Nephron progenitor cell (in vitro differentiated cells): ENCODE measurements at regions not wholly inside any gene's neighbourhood (a gene's known extent, or its start where the extent isn't known, plus 50 kb on each side); places are given as distances from the start of the nearest gene placed in this dataset.

Experiments used
- DNase-seq: peaks from one replicate; pipeline ENCODE4 v3.0.0; 2021
- H3K27ac Mint-ChIP-seq: 2 replicates; pipeline ENCODE4 v1.8.0; 2021; ENCODE audit warnings: mild to moderate bottlenecking, moderate library complexity, mixed read lengths
- H3K27me3 Mint-ChIP-seq: 2 replicates; pipeline ENCODE4 v1.8.0; 2021; ENCODE audit warnings: mild to moderate bottlenecking, low read depth, mixed read lengths; ENCODE audit not compliant: poor library complexity
- H3K36me3 Mint-ChIP-seq: 2 replicates; pipeline ENCODE4 v1.8.0; 2021; ENCODE audit warnings: low read depth, mixed read lengths
- H3K4me1 Mint-ChIP-seq: 2 replicates; pipeline ENCODE4 v1.8.0; 2021; ENCODE audit warnings: mixed read lengths
- H3K4me3 Mint-ChIP-seq: 2 replicates; pipeline ENCODE4 v1.8.0; 2021; ENCODE audit warnings: mild to moderate bottlenecking, moderate library complexity, mixed read lengths
- H3K9me3 Mint-ChIP-seq: 2 replicates; pipeline ENCODE4 v1.8.0; 2021; ENCODE audit warnings: mild to moderate bottlenecking, moderate library complexity, mixed read lengths
- CTCF ChIP-seq: fragments of 200-600 bp; sonication (generic); IDR thresholded peaks from 2 replicates; pipeline ENCODE4 v1.5.0; 2021; ENCODE audit warnings: antibody characterized with exemption

GRCh38 chrX:33465137-33465536 lies 253.8 kb upstream of the DMD start:
- H3K27me3 Mint-ChIP-seq = no peaks in the 10 kb centered on the region
- H3K27ac Mint-ChIP-seq = no peak overlapping the region
- H3K4me1 Mint-ChIP-seq = no peaks in the 10 kb centered on the region
- no peak for TF ChIP-seq CTCF
- no peak for DNase-seq
- H3K9me3 Mint-ChIP-seq = no peaks in the 10 kb centered on the region
- H3K36me3 Mint-ChIP-seq = no peaks in the 10 kb centered on the region
- no peak overlapping the region for H3K4me3 Mint-ChIP-seq

GRCh38 chrX:33457102-33457501 lies 245.8 kb upstream of the DMD start:
- Mint-ChIP-seq H3K27me3 (no peaks in the 10 kb centered on the region), H3K9me3 (no peaks in the 10 kb centered on the region), H3K36me3 (no peaks in the 10 kb centered on the region), H3K27ac (no peak overlapping the region), H3K4me3 (no peak overlapping the region), H3K4me1 (no peaks in the 10 kb centered on the region)
- no peak for DNase-seq
- TF ChIP-seq CTCF = no peak

GRCh38 chrX:33447285-33447684 lies 235.9 kb upstream of the DMD start:
- Mint-ChIP-seq H3K4me1 (no peaks in the 10 kb centered on the region), H3K4me3 (no peak overlapping the region), H3K27ac (no peak overlapping the region), H3K27me3 (no peaks in the 10 kb centered on the region), H3K36me3 (no peaks in the 10 kb centered on the region), H3K9me3 (no peaks in the 10 kb centered on the region)
- DNase-seq = no peak
- no peak for TF ChIP-seq CTCF

GRCh38 chrX:33434256-33435092 lies 223.1 kb upstream of the DMD start:
- peak; percentile 83 for DNase-seq
- H3K27me3 Mint-ChIP-seq = no peaks in the 10 kb centered on the region
- H3K4me3 Mint-ChIP-seq = no peak overlapping the region
- no peaks in the 10 kb centered on the region for H3K4me1 Mint-ChIP-seq
- H3K36me3 Mint-ChIP-seq = no peaks in the 10 kb centered on the region
- peaks cover 8% of the 10 kb centered on the region for H3K9me3 Mint-ChIP-seq
- no peak overlapping the region for H3K27ac Mint-ChIP-seq
- peak; percentile 91 for TF ChIP-seq CTCF

- Mint-ChIP-seq H3K9me3 (peaks cover 31% of the 10 kb centered on the region), H3K27ac (no peak overlapping the region), H3K27me3 (no peaks in the 10 kb centered on the region), H3K4me1 (no peaks in the 10 kb centered on the region), H3K36me3 (no peaks in the 10 kb centered on the region), H3K4me3 (no peak overlapping the region)
- no peak for TF ChIP-seq CTCF
- DNase-seq = no peak
Measured at GRCh38 chrX:33416273-33416805, 205.0 kb upstream of the DMD start.

- no peak for DNase-seq
- TF ChIP-seq CTCF = no peak
- no peaks in the 10 kb centered on the region for H3K27me3 Mint-ChIP-seq
Measured at GRCh38 chrX:33415459-33415858, 204.1 kb upstream of the DMD start.

More at GRCh38 chrX:33415459-33415858, 204.1 kb upstream of the DMD start:
- Mint-ChIP-seq H3K4me1 (no peaks in the 10 kb centered on the region), H3K36me3 (no peaks in the 10 kb centered on the region), H3K27ac (no peak overlapping the region), H3K4me3 (no peak overlapping the region), H3K9me3 (peaks cover 31% of the 10 kb centered on the region)
